SH-SY5Y (cell line): ENCODE measurements at regions not wholly inside any gene's neighbourhood (a gene's known extent, or its start where the extent isn't known, plus 50 kb on each side); places are given as distances from the start of the nearest gene placed in this dataset.

ENCODE experiments used
- GATA2 ChIP-seq: IDR thresholded peaks from 2 replicates; pipeline ENCODE4 v1.6.1; 2011; ENCODE audit warnings: mild to moderate bottlenecking, low read depth, low read length
- GATA3 ChIP-seq: IDR thresholded peaks from 2 replicates; pipeline ENCODE4 v1.6.1; 2011; ENCODE audit warnings: low read depth, mild to moderate bottlenecking, low read length, moderate library complexity

DNA sequence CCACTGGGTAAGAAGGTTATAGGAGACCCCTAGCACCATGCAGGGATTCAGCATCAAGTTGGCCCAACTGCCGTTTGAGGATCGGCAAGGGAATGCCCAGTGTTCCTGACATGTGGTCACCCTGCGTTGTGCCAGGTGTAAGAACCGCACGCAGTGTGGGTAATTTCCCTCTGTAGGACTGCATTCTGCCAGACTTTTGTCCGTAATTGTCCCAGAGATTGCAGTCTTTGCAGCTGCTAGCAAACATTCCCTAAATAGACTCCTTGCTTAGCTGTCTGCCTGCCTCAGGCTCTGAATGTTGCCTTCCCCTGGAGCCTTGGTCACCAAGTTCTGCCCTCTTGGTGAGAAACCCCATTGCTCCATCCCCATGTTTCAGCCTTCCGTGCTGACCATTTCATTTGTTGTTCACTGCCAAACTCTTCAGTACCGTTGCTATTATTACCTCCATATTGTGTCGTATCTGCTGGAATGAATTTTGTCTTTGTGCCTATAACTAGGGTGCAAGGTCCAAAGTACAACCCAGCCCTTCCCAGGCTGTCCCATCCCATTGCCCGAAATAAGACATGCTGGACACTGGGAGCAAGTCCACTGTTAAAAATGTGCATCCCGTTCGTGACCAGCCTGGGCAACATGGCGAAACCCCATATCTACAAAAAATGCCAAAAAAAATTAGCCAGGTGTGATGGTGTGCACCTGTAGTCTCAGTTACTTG lies 53.8 kb upstream of the USP9X start:
- no peak for TF ChIP-seq GATA2
- no peak for TF ChIP-seq GATA3
